H54 (cell line): ENCODE measurements at regions not wholly inside any gene's neighbourhood (a gene's known extent, or its start where the extent isn't known, plus 50 kb on each side); places are given as distances from the start of the nearest gene placed in this dataset.

Source experiments
- DNase-seq: peaks from one replicate; pipeline ENCODE4 v3.0.0; 2011; ENCODE audit warnings: low spot score, mixed read lengths; ENCODE audit not compliant: insufficient read length
- FAIRE-seq: peaks from 3 replicates; lab custom pipeline; 2011; peaks lifted over from hg19 to GRCh38; lab: Jason Lieb, UNC
- POLR2A ChIP-seq: IDR thresholded peaks from 2 replicates; pipeline ENCODE4 v1.6.1; 2011; ENCODE audit warnings: low read depth, mild to moderate bottlenecking, low read length

GRCh38 chr2:134079373-134079772 lies 174.5 kb upstream of the MGAT5 start:
- TF ChIP-seq POLR2A: no peak
- FAIRE-seq (no peak), DNase-seq (no peak)

- TF ChIP-seq POLR2A: no peak
- FAIRE-seq (no peak), DNase-seq (no peak)
These were observed 173.3 kb upstream of the MGAT5 start for GRCh38 chr2:134080386-134081089.

GRCh38 chr2:134081238-134081938 lies 172.5 kb upstream of the MGAT5 start:
- DNase-seq: no peak
- TF ChIP-seq POLR2A: no peak
- no peak for FAIRE-seq

GRCh38 chr2:134083548-134083947 lies 170.3 kb upstream of the MGAT5 start:
- no peak for TF ChIP-seq POLR2A
- DNase-seq: no peak
- FAIRE-seq: no peak

- TF ChIP-seq POLR2A: no peak
- no peak for DNase-seq
- FAIRE-seq: no peak
These were observed 167.2 kb upstream of the MGAT5 start for GRCh38 chr2:134086594-134087219.

GRCh38 chr2:134087371-134087921 lies 166.4 kb upstream of the MGAT5 start:
- no peak for DNase-seq
- no peak for TF ChIP-seq POLR2A

GRCh38 chr2:134089454-134089853 lies 164.4 kb upstream of the MGAT5 start:
- TF ChIP-seq POLR2A: no peak
- FAIRE-seq (no peak), DNase-seq (no peak)

More at GRCh38 chr2:134087371-134087921, 166.4 kb upstream of the MGAT5 start:
- no peak for FAIRE-seq

- DNase-seq (no peak), FAIRE-seq (no peak)
- TF ChIP-seq POLR2A: no peak
These were observed 156.1 kb upstream of the MGAT5 start for GRCh38 chr2:134097740-134098139.

- DNase-seq (no peak), FAIRE-seq (no peak)
- TF ChIP-seq POLR2A: no peak
These were observed 155.6 kb upstream of the MGAT5 start for GRCh38 chr2:134098321-134098720.

GRCh38 chr2:134099273-134099672 lies 154.6 kb upstream of the MGAT5 start:
- DNase-seq: no peak

GRCh38 chr2:134103196-134103595 lies 150.7 kb upstream of the MGAT5 start:
- DNase-seq (no peak), FAIRE-seq (no peak)
- TF ChIP-seq POLR2A: no peak

More at GRCh38 chr2:134099273-134099672, 154.6 kb upstream of the MGAT5 start:
- TF ChIP-seq POLR2A: no peak
- no peak for FAIRE-seq

GRCh38 chr2:134104754-134105153 lies 149.1 kb upstream of the MGAT5 start:
- no peak for TF ChIP-seq POLR2A
- FAIRE-seq (no peak), DNase-seq (no peak)

- FAIRE-seq (no peak), DNase-seq (no peak)
- no peak for TF ChIP-seq POLR2A
These were observed 146.5 kb upstream of the MGAT5 start for GRCh38 chr2:134107402-134107801.

GRCh38 chr2:134108113-134108512 lies 145.8 kb upstream of the MGAT5 start:
- FAIRE-seq (no peak), DNase-seq (no peak)
- no peak for TF ChIP-seq POLR2A
